Lower leg skin (tissue), 4 donors: ENCODE measurements at regions not wholly inside any gene's neighbourhood (a gene's known extent, or its start where the extent isn't known, plus 50 kb on each side); places are given as distances from the start of the nearest gene placed in this dataset.
A peak's percentile ranks its signal among the peaks of the same experiment; 100 is the strongest.

Experiments used
- DNase-seq, 2 donors: peaks; one replicate each; pipeline ENCODE4 v3.0.0-alpha.2; 2019; ENCODE audit warnings: low spot score in 2 of 2
- H3K4me3 ChIP-seq: fragments of 200-600 bp; sonication (generic); 2 replicates; pipeline ENCODE4 v1.5.1; 2017; ENCODE audit warnings: mild to moderate bottlenecking, low read depth; ENCODE audit not compliant: poor library complexity, severe bottlenecking
- CTCF ChIP-seq, 3 donors: fragments of 450-650 bp; IDR thresholded peaks; one replicate each; pipeline ENCODE4 v1.5.1; 2016; ENCODE audit warnings: antibody characterized with exemption in 3 of 3, mild to moderate bottlenecking in 3 of 3, moderate library complexity in 2 of 3
- POLR2A ChIP-seq, 2 donors: fragments of 450-650 bp; IDR thresholded peaks; one replicate each; pipeline ENCODE4 v1.6.1; 2016 to 2017; ENCODE audit warnings: antibody characterized with exemption in 2 of 2, mild to moderate bottlenecking in 1 of 2, moderate library complexity in 1 of 2
- WGBS, 2 donors: methylation state at CpG; one replicate each; pipeline ENCODE4 v1.1.5; 2018; 5-methylcytosine and 5-hydroxymethylcytosine counted together
- intact Hi-C: fragments of 100-400 bp; cut with DNase I; formaldehyde crosslinking; loops from one replicate; pipeline ENCODE4 v1.15.0; 2023; ENCODE audit warnings: low total_unique reads

- peak in 1 of 2 donors; percentile 72 for DNase-seq
- no peak for TF ChIP-seq CTCF (IDR thresholded peaks at IDR 0.05)
- no peak overlapping the region for H3K4me3 ChIP-seq
- 44 to 49% methylated on average over 3 of the region's 3 CpGs for WGBS, 2 donors
- intact Hi-C loops: no loop called here
Observed at GRCh38 chr1:29392036-29392435, 155.7 kb downstream of the PTPRU start.

- 49 to 55% methylated on average over 4 to 5 of the region's 5 CpGs for WGBS, 2 donors
- DNase-seq: no peak
- TF ChIP-seq CTCF (IDR thresholded peaks at IDR 0.05): no peak
- TF ChIP-seq POLR2A (IDR thresholded peaks at IDR 0.05): no peak
- intact Hi-C loops: no loop called here
- H3K4me3 ChIP-seq: no peak overlapping the region
Observed at GRCh38 chr1:29391362-29391880, 155.1 kb downstream of the PTPRU start.

GRCh38 chr1:29390491-29391361, 154.4 kb downstream of the PTPRU start:
- peak in 1 of 2 donors; percentile 61 for DNase-seq
- WGBS, 2 donors: 39 to 41% methylated on average over 16 of the region's 16 CpGs
- intact Hi-C loops: no loop called here

GRCh38 chr1:29390075-29390474, 153.8 kb downstream of the PTPRU start:
- TF ChIP-seq POLR2A (IDR thresholded peaks at IDR 0.05) (no peak), CTCF (IDR thresholded peaks at IDR 0.05) (no peak)
- intact Hi-C loops: no loop called here
- 51 to 53% methylated on average over 3 of the region's 3 CpGs for WGBS, 2 donors
- H3K4me3 ChIP-seq: no peak overlapping the region
- peak in 1 of 2 donors; percentile 26 for DNase-seq

More at GRCh38 chr1:29390491-29391361, 154.4 kb downstream of the PTPRU start:
- TF ChIP-seq POLR2A (IDR thresholded peaks at IDR 0.05) (no peak), CTCF (IDR thresholded peaks at IDR 0.05) (no peak)
- no peak overlapping the region for H3K4me3 ChIP-seq

GRCh38 chr1:29389533-29390041, 153.3 kb downstream of the PTPRU start:
- no peak overlapping the region for H3K4me3 ChIP-seq
- peak in 1 of 2 donors; percentile 31 for DNase-seq
- TF ChIP-seq CTCF (IDR thresholded peaks at IDR 0.05): no peak
- TF ChIP-seq POLR2A (IDR thresholded peaks at IDR 0.05): no peak
- intact Hi-C loops: loop anchor here (10.0 kb wide), 1 partner anchor 945 kb away; no protein-coding TSS in a partner anchor
- 40 to 48% methylated on average over 2 of the region's 2 CpGs for WGBS, 2 donors
